NCI-H2196 (cell line): ENCODE measurements at regions not wholly inside any gene's neighbourhood (a gene's known extent, or its start where the extent isn't known, plus 50 kb on each side); places are given as distances from the start of the nearest gene placed in this dataset.

Experiments
- DNase-seq: peaks from one replicate; lab custom pipeline; 2025; ENCODE audit not compliant: unreplicated experiment; lab: John Stamatoyannopoulos, UW

DNA sequence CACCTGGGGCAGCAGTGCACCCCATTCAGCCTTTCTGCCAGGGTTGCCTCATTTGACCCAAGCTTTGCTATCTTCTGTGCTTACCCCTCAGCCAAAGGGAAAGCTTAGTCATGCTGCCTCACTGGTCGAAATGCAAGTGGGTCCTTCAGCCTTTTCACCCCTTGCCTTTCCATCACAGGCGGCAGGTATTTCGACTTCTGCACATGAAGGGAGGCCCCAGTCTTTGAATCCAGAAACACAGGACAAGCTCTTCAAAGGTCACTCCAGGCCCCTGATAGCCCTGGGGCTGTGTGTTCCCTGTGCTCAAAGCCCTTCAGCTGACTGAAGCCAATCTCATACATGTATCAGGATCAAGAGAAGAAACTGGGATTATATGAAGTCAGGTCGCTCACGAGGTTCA, 129.7 kb downstream of the SNX19 start:
- DNase-seq, result no peak

DNA sequence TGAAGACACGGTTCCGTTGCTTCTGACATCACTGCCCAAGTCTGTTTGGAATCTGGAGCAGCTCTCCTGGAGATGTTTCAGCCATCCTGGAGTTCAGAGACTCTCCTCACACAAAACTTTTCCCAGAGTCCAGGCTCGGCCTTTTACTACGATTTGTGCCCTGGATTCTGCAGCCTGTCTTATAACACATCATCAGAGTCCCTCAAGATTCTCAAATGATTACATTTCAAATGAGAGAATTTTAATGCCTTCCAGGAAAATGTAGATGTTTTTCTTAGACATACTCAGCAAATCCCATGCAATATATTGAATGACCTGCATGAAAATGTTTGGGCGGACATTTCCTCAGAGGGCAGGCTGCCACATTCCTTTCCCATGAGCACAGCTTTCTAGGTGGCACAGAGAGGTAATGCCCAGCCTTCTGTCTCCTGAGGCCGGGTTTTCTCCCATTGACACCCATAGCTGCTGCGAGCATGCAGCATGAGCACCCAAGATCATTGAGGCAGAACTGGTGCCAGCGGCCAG, 129.1 kb downstream of the SNX19 start:
- no peak for DNase-seq

DNA sequence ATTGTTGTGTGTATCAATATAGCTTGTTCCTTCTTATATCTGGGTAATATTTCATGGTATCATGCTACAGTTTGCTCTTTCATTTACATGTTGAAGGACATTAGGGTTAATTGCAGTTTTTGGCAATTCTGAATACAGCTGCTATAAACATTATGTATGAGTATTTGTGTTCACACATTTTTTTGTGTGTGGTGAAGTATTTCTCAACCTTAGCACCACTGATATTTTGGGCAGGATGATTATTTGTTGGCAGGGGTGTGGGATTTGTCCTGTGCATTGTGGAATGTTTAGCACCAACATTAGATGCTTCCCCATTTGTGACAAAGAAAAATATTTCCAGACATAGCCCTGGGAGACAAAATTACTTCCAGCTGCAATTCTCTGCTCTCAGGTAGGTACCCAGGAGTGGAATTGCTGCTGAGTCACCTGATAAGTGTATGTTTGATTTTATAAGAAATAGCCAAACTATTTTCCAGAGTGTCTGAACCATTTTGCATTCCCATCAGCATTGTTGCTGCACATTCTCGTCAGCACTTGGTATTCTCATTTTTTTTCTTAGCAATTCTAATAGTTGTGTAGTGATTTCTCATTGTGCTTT, 128.2 kb downstream of the SNX19 start:
- DNase-seq, result no peak

DNA sequence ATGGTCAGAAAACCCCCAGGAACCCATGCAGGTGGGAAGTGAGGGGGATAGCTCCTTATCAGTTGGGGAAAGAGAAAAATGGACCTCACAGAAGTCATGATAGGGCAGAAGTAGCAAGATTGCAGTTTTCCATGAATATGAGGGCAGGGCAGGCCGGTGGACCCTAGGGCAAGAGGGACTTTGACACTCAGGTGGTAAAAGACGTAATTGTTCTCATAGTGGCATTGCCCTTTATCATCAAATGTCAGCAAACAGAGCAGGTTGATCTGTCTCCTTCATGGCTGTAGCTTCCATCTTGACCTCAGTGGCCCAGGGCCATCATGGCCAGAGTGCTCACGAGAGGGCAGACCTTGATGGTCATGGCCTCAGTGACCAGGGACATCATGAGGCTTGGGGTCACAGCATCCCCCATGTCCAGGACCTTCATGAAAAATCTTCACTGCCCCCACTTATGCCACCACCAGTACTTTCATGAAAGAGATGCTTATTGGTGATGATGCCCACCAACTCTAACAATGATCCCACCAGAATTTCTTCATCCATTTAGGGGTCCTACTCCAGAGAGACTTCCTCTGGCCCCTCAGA, 127.1 kb downstream of the SNX19 start:
- DNase-seq, result no peak

DNA sequence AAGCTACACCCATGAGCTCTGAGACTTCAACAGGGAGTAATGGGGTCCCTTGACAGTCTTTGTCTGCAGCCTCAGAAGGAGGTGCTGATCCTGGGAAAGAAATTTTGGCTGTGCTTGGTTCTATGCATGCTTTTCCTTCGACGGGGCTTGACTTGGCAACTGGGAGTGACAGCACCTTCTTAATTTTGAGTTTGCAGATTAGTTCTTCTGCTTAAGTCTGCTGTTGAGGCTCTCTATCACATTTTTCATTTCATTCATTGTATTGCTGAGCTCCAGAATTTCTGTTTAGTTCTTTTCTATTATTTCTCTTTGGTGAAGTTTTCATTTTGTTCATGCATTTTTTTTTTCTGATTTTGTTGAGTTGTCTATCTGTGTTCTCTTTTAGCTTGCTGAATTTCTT, 125.6 kb downstream of the SNX19 start:
- DNase-seq, result no peak

DNA sequence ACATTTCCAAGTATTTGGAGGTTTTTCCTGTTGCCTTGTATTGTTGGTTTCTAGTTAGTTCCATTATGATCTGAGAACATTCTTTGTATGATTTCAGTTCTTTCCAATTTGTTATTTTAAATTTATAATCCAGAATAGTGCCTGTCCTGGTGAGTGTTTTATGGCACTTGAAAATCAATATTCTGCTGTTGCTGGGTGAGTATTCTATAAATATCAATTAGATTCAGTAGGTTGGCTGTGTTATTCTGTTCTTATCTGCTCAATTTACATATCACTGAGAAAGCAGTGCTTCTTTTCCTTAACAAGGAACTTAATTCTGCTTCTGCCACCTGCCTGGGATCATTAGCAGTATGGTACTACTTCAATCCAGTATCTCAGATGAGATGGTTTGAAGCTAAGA, 123.5 kb downstream of the SNX19 start:
- no peak for DNase-seq

DNA sequence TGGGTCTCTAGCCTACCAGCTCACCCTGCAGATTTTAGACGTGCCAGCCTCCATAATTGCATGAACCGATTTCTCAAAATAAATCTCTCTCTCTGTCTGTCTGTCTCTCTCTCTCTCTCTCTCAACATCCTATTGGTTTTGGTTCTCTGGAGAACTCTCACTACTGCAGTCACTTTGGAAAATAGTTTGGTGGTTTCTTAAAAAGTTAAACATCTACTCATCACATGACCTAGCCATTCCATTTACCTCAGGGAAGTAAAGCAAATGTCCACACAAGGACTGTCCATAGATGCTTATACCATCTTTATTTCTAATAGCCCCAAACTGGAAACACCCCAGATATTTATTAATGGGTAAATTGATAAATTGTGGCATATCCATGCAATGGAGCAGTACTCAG, 119.5 kb downstream of the SNX19 start:
- no peak for DNase-seq

DNA sequence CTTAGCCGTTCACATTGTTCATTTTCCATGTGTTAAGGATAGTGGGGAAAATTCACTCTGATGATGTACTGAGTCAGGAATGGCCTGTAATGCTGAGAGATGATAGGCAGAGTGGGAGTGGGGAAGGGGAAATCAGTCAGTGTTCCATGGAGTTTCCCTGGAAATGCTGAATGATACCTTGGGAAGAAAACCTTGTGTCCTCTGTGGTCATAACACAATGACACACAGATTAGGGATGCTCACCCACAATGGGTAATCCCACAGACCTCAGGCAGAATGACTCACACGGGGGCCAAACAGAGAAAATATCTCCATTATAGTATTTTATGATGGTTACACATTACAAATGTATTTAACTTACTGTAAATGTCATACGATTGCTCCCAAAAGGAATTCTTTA, 118.0 kb downstream of the SNX19 start:
- DNase-seq, result no peak

DNA sequence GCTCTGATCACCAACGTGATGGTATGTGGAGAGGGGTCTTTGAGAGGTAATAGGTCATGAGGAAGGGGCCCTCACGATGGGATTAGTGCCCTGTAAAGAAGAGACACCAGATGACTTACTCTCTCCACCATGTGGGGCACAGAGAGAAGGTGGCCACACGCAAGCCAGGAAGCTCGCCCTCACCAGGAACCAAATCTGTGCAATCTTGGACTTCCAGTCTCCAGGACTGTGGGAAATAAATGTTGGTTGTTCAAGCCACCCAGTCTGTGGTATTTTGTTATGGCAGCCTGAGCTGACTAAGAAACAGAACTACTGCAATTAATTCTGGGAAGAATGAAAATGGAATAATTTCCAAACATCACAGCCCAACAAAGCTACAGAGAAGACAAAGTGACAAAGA, 117.5 kb downstream of the SNX19 start:
- DNase-seq, result no peak

DNA sequence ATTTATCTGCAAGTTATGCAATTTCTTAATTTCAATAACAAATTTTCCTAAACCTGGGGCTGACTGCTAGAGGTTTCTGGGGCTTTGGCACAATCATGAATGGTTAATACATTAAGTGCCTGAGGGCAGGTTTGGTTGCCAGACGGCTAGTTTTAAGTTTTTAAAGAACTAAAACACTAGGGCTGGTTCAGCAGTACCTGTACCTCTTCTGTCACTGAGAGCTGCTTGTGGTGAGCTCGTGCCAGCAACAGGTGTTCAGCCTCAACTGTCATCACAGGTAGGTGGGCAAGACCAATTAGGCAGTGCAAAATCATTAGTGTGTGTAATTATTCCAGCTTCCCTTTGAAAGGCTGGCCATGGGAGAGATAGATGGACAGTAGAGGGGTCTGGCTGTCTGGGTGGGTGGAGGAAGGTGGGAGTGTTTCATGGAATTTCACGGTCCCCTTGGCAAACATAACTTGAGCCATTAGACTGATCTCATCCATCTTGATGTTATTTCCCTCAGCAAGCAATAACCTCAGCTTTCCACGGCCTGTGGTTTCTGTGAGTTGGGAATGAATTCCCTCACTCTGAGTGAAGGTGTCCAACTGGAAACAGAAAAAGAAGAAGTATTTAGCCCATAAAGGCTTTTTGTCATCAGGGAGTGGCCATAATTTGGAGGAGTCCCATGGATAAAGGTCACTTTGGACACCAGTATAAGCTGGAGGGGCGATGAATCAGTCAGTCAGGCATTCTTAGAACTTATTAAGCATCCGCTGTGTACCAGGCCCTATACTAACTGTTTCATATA, 114.8 kb downstream of the SNX19 start:
- DNase-seq, result no peak

DNA sequence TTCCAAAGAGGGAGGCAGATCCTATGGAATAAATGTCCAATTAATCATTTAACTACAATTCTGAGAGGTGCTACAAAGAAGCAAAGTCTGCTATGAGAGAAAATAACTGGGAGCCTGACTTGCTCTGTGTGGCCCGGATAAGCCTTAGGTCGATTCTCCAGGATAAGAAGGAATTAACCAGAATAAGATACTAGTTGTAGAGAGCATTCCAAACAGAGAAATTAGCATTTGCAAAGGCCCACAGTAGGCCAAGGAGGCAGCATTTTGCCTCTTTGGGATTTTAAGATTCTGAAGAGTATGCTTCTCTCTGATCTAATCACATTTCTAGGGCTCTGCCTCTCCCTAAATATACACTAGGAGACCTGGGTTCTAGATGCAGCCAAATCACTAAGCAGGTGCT, 113.7 kb downstream of the SNX19 start:
- no peak for DNase-seq

DNA sequence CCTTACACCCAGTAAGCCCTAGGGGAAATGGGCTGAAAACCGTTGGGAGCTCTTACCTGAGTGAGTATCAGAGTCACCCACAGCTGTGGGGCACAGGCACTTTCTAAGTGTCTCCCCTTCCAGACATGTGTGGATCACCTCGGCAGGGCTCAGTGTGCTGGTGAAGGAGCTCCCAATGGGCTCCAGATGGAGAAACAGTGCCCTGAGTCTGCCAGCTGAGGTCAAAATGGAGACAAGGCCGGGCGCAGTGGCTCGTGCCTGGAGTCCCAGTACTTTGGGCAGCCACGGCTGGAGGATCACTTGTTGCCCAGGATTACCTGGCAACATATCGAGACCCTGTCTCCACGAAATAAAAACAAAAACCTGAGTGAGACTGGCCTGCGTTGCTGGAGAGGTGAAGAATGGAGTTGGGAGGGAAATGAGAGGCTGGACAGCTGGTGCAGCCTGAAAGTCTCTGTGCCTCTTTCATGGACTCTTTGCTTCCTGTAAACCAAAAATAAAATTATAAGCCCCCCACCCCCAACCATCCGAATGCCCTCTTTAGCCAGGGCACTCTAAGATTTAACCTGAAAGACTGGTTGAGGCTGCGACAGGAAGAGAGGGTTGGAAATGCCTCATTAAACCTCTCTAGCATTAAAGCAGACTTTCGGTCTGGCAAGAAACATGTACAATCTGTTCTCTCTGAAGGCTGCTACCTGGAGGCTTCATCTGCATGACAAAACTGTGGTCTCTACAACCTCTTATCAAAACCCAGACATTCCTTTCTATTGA, 111.8 kb downstream of the SNX19 start:
- DNase-seq, result no peak

DNA sequence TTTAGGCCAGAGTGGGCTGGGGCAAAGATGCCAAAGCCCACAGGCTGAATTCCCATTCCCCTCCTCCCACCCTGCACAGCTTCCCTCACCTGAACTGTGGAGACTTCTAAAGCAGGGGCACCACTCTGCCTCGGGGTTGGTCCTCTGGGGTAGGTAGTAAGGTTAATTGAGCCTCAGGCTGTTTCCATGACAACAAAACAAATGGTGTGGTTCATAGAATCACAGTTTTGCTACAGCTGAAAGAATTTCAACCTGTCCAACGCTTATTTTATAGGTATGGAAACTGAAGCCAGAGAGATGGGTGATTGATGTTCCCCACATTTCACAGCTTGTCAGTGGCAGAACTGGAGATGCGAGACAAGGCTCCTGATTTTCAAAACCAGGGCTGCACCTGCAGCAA, 109.5 kb downstream of the SNX19 start:
- DNase-seq, result no peak

DNA sequence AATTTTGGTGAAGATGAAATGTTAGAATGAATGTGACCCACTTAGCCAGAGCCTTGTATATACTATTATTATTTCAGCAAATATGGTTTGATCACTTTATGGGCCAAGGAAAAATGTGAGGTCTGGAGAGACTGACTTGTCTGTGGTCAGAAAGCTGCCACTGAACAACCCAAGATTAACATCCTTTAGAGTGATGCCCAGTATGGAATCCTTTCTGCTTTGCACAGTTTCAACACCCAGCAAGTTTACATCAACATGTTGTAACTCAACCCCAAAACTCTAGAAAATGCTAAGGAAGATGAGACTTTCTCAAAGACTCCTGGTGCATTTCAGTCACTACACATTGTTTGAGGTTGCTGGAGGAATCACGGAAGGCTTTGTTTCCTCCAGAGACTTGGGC, 107.7 kb downstream of the SNX19 start:
- DNase-seq, result no peak

DNA sequence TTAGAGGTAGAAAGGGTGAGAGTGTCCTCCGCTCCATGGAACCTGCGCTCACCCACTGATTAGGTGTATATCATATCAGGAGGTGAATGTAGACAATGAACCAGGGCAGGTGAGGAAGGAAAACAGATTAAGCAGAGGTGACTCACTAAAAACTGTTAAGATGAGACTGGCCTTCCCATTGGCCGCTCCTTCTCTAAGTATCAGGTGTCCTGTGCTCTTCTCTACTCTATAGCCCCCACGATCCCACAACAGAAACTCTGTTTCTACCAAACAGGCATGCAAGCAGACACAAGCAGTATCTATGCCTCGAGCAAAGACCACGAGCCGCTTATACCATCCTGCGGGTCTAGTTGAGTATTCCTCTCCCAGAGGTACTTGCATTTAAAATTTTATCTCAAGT, 103.1 kb downstream of the SNX19 start:
- no peak for DNase-seq

DNA sequence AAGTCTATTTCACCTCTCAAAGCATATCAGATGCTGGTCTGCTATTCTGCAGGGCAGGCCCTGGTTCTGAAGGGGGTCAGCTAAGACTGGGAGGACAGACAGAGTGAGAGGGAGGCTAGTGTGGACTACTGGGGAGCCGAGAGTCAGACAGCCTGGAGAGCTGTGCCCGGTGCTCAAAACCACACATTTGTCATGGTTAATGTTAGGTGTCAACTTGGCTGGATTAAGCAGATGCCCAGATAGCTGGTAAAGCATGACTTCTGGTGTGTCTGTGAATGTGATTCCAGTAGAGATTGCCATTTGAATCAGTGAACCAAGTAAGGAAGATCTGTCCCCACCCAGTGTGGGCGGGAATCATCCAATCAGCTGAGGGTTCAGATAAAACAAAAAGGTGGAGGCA, 102.6 kb downstream of the SNX19 start:
- no peak for DNase-seq

DNA sequence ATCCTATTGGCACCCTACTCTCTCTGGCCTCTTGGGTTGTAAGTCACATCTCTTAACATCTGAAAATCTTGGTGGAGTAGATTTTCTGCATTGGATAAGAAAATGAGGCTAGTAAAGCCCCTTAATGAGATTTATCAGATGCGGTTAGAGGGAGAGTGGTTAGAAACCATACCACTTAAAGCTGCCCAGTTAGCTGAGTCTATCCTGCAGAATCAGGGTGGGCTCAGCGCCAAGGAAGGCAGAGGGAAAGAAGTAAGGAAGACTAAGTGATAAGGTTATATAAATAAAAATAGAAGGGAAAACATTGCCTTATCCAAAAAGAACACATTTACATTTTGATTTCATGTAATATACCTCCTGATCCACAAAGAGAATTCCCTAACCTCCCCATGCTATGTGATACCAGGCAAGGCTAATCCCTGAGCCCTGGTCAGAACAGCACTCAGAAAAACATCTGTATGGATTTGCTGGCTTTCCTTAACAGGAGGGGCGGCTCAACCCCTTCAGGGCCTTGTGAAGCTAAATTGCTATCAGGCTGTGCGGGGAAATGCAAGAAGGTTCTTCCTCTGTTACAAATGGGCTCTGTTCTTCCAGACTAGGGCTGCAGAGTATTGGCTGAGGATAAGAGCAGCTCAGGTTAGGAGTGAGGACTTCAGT, 101.7 kb downstream of the SNX19 start:
- no peak for DNase-seq

DNA sequence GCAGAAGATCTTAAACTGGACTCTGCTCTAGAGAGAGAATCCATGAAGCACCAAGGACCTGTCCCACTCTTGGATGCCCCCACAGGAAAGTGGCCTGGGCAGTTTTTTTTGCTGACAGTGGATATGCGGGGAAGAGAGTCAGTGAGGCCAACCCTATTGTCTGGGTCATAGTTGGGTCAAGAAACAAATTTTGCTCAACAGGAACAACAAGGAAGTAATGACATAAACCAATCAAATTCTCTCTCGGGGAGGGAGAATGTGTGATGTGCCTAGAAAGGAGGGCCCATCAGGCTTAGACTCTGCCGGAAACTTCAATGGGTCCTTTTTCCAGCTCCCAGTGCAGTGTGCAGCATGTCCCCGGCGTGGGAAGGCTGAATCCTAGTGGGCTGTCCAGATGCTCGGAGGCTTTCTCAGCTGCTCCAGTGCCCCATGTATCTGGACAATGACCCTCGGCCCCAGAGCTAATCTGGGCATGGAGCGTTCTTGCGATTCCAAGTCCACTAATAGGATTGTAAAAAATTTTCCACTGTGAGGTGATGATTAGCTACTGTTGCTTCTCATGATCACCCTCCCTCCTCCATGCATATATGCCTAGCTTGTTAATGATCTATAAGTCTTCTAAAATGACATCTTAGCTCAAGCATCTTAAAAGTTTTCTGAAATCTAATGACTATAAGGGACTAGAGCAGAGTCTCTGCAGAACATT, 101.0 kb downstream of the SNX19 start:
- no peak for DNase-seq

DNA sequence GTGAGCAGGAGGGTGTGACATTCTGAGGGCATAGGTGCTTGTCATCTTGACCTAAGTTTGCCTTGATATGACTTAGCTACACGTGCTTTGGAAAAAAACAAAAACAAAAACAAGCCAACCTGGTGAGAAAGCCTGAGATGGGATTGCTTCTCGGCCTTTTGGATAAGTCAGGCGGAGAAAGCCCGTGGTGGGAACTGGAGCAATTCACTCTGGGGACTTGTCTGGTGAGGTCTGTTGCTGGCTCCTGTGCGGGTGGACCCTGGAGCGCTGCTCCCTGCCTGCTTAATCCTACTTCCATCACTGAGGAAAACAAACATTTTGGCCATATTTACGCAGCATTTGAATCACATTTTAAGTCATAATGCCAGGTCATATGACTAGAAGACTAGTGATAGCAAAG, 100.3 kb downstream of the SNX19 start:
- DNase-seq, result no peak

DNA sequence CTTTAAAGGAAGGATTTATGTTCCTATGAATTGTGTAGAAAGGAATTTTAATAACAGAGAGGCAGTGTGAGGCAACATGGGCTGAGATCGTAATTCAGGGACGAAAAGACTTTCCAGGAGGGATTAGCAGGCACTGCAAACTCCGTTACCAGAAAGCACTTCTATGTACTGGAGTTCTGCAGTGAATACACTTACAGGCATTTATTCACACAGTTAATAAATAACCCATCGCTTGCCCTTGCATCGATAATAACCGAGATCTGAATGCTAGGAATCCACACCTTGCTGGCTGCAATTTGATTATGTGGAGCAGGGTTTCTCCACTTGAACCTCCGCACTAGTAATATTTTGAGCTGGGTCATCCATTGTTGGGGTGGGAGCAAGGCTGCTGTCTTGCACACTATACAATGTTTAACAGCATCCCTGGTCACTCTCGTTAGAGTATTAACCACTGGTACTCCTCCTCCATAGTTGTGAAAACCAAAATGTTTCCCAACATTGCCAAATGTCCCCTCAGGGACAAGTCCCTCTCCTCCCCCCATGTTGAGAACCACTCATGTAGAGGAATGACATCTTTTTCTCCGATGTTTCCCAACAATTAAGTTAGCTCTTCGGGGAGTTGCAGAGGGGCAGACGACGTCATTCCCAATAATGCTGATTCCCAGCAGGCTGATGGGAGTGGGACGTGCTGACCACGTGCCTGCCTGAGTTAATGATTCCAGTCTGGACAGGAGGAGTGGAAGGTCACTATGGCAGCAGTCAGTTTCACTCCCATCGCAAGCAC, 99.5 kb downstream of the SNX19 start:
- no peak for DNase-seq
